ENCODE measurements at regions not wholly inside any gene's neighbourhood (a gene's known extent, or its start where the extent isn't known, plus 50 kb on each side); places are given as distances from the start of the nearest gene placed in this dataset.

DNA sequence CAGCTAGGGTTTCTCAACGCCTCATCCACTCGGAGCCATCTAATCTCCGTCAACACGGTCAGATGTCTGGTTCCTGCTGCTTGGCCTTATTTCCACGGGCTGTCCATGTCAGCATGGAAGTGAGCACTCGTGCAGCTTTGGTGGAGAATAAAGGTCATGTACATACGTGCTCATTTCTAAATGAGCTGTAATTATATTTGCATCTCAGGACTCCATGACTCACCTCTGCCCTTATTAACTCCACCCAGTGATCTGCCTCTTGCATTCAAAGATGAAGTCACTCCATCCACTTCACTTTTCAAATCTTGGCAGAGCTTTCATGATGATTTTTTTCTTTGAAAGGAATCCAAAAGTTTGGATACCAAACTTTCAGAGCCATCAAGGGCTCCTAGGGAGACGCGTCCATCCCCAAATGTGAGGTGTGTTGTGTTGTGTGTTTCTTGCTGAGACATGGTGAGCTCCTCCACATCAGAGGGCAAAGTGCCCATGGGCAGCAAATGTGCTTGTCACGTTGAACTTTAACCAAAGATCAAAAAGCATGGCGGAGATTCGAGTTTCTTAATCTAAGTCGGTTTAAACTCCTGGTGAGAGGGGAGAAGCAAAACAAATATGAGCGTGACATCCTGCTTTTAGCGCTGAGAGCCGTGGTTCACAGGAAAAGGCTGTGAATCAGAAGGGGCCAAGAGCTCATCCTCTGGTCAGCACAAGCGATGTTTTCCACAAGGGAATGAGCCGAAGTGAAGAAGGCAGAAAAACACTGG lies 68.6 kb upstream of the ERRFI1 start (continued):
- TF ChIP-seq, protein P1, sequence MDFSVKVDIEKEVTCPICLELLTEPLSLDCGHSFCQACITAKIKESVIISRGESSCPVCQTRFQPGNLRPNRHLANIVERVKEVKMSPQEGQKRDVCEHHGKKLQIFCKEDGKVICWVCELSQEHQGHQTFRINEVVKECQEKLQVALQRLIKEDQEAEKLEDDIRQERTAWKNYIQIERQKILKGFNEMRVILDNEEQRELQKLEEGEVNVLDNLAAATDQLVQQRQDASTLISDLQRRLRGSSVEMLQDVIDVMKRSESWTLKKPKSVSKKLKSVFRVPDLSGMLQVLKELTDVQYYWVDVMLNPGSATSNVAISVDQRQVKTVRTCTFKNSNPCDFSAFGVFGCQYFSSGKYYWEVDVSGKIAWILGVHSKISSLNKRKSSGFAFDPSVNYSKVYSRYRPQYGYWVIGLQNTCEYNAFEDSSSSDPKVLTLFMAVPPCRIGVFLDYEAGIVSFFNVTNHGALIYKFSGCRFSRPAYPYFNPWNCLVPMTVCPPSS (IDR thresholded peaks at IDR 0.05) = no peak
- TF ChIP-seq ZNF383 (CRISPR knock-in tag; IDR thresholded peaks at IDR 0.05; ENCODE audit: borderline replicate concordance) (no peak), ZNF232 (CRISPR knock-in tag; IDR thresholded peaks at IDR 0.05; ENCODE audit: borderline replicate concordance) (0 out of 2 replicates have a peak, but pooled peaks have one; percentile 57), ZMYM2 (CRISPR knock-in tag; IDR thresholded peaks at IDR 0.05) (peak; percentile 83), RFX5 (IDR thresholded peaks at IDR 0.05; ENCODE audit: low read depth, low read length) (no peak), CREB1 (IDR thresholded peaks at IDR 0.05) (no peak), CREB1 (CRISPR knock-in tag; IDR thresholded peaks at IDR 0.05) (no peak; the same call in none of the 2 replicates), HNF4G (IDR thresholded peaks at IDR 0.05; ENCODE audit: borderline replicate concordance, low read depth, low read length) (peak; percentile 75), HNF4G (CRISPR knock-in tag; IDR thresholded peaks at IDR 0.05; ENCODE audit: borderline replicate concordance, low read depth) (peak; percentile 44; the same call in 1 of the 2 replicates), ZNF780A (CRISPR knock-in tag; IDR thresholded peaks at IDR 0.05) (no peak), ZBTB8A (CRISPR knock-in tag; IDR thresholded peaks at IDR 0.05; ENCODE audit: borderline replicate concordance, low read depth) (no peak), TMF1 (CRISPR knock-in tag; IDR thresholded peaks at IDR 0.05; ENCODE audit: low read depth) (0 out of 2 replicates have a peak, but pooled peaks have one; percentile 12), ZKSCAN1 (IDR thresholded peaks at IDR 0.05; ENCODE audit: low read length) (no peak), ARNTL (CRISPR knock-in tag; IDR thresholded peaks at IDR 0.05) (no peak), ZNF615 (CRISPR knock-in tag; IDR thresholded peaks at IDR 0.05; ENCODE audit: borderline replicate concordance) (no peak), NFE2L1 (CRISPR knock-in tag; IDR thresholded peaks at IDR 0.05; ENCODE audit: borderline replicate concordance) (no peak), HES4 (CRISPR knock-in tag; IDR thresholded peaks at IDR 0.05; ENCODE audit: borderline replicate concordance) (no peak), ZKSCAN5 (CRISPR knock-in tag; IDR thresholded peaks at IDR 0.05) (0 out of 2 replicates have a peak, but pooled peaks have one; percentile 49), ZMAT3 (CRISPR knock-in tag; conservative IDR thresholded peaks at IDR 0.05) (no peak), ZNF234 (CRISPR knock-in tag; conservative IDR thresholded peaks at IDR 0.05) (no peak)
- TF ChIP-seq, protein P2, sequence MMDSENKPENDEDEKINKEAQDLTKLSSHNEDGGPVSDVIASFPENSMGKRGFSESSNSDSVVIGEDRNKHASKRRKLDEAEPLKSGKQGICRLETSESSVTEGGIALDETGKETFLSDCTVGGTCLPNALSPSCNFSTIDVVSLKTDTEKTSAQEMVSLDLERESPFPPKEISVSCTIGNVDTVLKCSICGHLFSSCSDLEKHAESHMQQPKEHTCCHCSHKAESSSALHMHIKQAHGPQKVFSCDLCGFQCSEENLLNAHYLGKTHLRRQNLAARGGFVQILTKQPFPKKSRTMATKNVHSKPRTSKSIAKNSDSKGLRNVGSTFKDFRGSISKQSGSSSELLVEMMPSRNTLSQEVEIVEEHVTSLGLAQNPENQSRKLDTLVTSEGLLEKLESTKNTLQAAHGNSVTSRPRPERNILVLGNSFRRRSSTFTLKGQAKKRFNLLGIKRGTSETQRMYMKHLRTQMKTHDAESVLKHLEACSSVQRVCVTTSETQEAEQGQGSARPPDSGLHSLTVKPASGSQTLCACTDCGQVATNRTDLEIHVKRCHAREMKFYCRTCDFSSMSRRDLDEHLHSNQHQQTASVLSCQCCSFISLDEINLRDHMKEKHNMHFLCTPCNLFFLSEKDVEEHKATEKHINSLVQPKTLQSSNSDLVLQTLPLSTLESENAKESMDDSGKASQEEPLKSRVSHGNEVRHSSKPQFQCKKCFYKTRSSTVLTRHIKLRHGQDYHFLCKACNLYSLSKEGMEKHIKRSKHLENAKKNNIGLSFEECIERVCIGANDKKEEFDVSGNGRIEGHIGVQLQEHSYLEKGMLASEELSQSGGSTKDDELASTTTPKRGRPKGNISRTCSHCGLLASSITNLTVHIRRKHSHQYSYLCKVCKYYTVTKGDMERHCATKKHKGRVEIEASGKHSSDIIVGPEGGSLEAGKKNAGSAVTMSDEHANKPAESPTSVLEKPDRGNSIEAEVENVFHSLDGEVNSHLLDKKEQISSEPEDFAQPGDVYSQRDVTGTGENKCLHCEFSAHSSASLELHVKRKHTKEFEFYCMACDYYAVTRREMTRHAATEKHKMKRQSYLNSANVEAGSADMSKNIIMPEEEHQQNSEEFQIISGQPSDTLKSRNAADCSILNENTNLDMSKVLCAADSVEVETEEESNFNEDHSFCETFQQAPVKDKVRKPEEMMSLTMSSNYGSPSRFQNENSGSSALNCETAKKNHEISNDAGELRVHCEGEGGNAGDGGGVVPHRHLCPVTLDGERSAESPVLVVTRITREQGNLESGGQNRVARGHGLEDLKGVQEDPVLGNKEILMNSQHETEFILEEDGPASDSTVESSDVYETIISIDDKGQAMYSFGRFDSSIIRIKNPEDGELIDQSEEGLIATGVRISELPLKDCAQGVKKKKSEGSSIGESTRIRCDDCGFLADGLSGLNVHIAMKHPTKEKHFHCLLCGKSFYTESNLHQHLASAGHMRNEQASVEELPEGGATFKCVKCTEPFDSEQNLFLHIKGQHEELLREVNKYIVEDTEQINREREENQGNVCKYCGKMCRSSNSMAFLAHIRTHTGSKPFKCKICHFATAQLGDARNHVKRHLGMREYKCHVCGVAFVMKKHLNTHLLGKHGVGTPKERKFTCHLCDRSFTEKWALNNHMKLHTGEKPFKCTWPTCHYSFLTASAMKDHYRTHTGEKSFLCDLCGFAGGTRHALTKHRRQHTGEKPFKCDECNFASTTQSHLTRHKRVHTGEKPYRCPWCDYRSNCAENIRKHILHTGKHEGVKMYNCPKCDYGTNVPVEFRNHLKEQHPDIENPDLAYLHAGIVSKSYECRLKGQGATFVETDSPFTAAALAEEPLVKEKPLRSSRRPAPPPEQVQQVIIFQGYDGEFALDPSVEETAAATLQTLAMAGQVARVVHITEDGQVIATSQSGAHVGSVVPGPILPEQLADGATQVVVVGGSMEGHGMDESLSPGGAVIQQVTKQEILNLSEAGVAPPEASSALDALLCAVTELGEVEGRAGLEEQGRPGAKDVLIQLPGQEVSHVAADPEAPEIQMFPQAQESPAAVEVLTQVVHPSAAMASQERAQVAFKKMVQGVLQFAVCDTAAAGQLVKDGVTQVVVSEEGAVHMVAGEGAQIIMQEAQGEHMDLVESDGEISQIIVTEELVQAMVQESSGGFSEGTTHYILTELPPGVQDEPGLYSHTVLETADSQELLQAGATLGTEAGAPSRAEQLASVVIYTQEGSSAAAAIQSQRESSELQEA (CRISPR knock-in tag; IDR thresholded peaks at IDR 0.05; ENCODE audit: not compliant biosample characterization) = no peak
